Nephron (organoid): ENCODE measurements at regions not wholly inside any gene's neighbourhood (a gene's known extent, or its start where the extent isn't known, plus 50 kb on each side); places are given as distances from the start of the nearest gene placed in this dataset.
"Not testable (repeated sequence)": the region's sequence is repeated elsewhere in the genome, so short reads cannot be mapped to it uniquely, and the experiment has no call there.

Source experiments
- H3K27ac Mint-ChIP-seq, 3 experiments: 2 replicates each; pipeline ENCODE4 v1.8.0; 2020; ENCODE audit warnings: mixed read lengths in 3 of 3, mild to moderate bottlenecking in 2 of 3, moderate library complexity in 1 of 3
- H3K27me3 Mint-ChIP-seq: 2 replicates; pipeline ENCODE4 v1.8.0; 2021; ENCODE audit warnings: low read depth, mild to moderate bottlenecking, moderate library complexity, mixed read lengths
- H3K36me3 Mint-ChIP-seq: 2 replicates; pipeline ENCODE4 v1.8.0; 2020; ENCODE audit warnings: low read depth, mixed read lengths
- H3K4me1 Mint-ChIP-seq: 2 replicates; pipeline ENCODE4 v1.8.0; 2020; ENCODE audit warnings: mixed read lengths
- H3K4me3 Mint-ChIP-seq, 3 experiments: 2 replicates each; pipeline ENCODE4 v1.8.0; 2020; ENCODE audit warnings: mild to moderate bottlenecking in 3 of 3, mixed read lengths in 3 of 3, moderate library complexity in 2 of 3
- H3K9me3 Mint-ChIP-seq: 2 replicates; pipeline ENCODE4 v1.8.0; 2020; ENCODE audit warnings: mixed read lengths
- TF ChIP-seq, protein P1 (sequence below), 3 experiments: fragments of 200-600 bp; sonication (generic); IDR thresholded peaks; one replicate each; pipeline ENCODE4 v1.5.0; 2021; ENCODE audit warnings: antibody characterized with exemption in 3 of 3; ENCODE audit not compliant: unreplicated experiment in 3 of 3

DNA sequence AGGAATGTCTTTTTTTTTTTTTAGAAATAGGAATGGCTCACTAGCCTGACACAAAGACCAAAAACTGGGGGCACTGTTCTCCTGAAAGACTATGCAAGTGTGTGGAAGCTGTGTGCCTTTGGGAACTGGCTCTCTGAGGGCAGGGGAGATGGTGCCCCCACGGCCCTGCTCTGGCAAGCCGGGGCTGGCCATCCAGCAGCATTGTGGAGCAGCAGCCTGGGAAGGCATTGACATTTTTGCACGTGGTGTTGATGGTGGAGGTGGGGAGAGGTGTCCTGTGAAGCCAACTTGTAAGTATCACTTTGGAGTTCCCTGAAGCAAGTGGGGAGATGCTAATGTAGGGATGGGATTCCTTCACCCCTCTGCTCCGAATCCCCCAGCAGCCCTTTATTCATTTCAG lies 460.1 kb downstream of the RPS6KC1 start:
- Mint-ChIP-seq H3K27me3 (peaks cover 12% of the 10 kb centered on the region), H3K4me3 (no peak overlapping the region), H3K4me1 (no peaks in the 10 kb centered on the region), H3K9me3 (peaks cover 2% of the 10 kb centered on the region), H3K36me3 (no peaks in the 10 kb centered on the region), H3K27ac (no peak overlapping the region)
- TF ChIP-seq, protein P1, sequence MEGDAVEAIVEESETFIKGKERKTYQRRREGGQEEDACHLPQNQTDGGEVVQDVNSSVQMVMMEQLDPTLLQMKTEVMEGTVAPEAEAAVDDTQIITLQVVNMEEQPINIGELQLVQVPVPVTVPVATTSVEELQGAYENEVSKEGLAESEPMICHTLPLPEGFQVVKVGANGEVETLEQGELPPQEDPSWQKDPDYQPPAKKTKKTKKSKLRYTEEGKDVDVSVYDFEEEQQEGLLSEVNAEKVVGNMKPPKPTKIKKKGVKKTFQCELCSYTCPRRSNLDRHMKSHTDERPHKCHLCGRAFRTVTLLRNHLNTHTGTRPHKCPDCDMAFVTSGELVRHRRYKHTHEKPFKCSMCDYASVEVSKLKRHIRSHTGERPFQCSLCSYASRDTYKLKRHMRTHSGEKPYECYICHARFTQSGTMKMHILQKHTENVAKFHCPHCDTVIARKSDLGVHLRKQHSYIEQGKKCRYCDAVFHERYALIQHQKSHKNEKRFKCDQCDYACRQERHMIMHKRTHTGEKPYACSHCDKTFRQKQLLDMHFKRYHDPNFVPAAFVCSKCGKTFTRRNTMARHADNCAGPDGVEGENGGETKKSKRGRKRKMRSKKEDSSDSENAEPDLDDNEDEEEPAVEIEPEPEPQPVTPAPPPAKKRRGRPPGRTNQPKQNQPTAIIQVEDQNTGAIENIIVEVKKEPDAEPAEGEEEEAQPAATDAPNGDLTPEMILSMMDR (IDR thresholded peaks at IDR 0.05; ENCODE audit: unreplicated experiment in 3 of 3): no peak

DNA sequence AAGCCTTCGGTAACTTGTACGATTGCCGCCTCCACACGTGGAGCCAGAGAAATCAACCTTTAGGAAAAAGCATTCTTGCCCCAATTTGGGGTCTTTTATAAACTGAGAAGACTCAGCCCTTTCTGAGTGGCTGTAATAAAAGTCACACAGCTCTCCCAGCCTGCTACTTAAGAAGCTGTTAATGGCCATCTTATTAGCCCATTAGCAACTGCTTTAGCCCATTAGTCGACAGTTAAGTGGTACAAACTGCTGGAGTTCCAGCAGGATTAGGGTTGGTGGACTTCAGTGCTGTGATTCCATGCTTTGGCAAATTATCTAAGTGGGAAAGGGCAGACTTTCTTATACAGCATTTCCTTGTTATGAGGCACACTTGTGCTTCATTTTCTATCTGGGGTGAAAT lies 461.3 kb downstream of the RPS6KC1 start:
- Mint-ChIP-seq H3K27ac (no peak overlapping the region), H3K27me3 (peaks cover 12% of the 10 kb centered on the region), H3K9me3 (peaks cover 2% of the 10 kb centered on the region), H3K4me1 (no peaks in the 10 kb centered on the region), H3K4me3 (no peak overlapping the region), H3K36me3 (no peaks in the 10 kb centered on the region)
- TF ChIP-seq, protein P1 (IDR thresholded peaks at IDR 0.05; ENCODE audit: unreplicated experiment in 3 of 3): no peak

DNA sequence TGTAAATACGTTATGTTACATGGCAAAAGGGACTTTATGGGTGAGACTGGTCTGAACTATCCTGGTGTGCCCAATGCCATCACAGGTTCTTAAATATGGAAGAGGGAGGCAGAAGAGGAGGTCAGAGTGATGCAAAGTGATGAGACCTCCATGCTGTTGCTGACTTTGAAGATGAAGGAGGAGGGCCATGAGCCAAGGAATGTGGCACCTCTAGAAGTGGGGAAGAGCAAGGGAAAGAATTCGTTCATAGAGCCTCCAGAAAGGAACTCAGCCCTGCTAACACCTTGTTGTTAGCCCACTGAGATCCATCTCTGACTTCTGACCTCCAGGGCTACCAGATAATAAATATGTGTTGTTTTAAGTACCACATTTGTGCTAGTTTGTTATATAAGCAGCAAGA lies 462.0 kb downstream of the RPS6KC1 start:
- H3K9me3 Mint-ChIP-seq: peaks cover 2% of the 10 kb centered on the region
- no peak overlapping the region for H3K4me3 Mint-ChIP-seq
- no peaks in the 10 kb centered on the region for H3K36me3 Mint-ChIP-seq
- peaks cover 12% of the 10 kb centered on the region for H3K27me3 Mint-ChIP-seq
- H3K27ac Mint-ChIP-seq: no peak overlapping the region
- H3K4me1 Mint-ChIP-seq: no peaks in the 10 kb centered on the region
- TF ChIP-seq, protein P1 (IDR thresholded peaks at IDR 0.05; ENCODE audit: unreplicated experiment in 3 of 3): no peak

DNA sequence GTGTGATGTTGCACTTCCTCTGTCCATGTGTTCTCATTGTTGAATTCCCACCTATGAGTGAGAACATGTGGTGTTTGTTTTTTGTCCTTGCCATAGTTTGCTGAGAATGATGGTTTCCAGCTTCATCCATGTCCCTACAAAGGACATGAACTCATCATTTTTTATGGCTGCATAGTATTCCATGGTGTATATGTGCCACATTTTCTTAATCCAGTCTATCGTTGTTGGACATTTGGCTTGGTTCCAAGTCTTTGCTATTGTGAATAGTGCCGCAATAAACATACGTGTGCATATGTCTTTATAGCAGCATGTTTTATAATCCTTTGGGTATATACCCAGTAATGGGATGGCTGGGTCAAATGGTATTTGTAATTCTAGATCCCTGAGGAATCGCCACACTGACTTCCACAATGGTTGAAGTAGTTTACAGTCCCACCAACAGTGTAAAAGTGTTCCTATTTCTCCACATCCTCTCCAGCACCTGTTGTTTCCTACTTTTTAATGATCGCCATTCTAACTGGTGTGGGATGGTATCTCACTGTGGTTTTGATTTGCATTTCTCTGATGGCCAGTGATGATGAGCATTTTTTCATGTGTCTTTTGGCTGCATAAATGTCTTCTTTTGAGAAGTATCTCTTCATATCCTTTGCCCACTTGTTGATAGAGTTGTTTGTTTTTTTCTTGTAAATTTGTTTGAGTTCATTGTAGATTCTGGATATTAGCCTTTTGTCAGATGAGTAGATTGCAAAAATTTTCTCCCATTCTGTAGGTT lies 463.6 kb downstream of the RPS6KC1 start:
- not testable (repeated sequence) for H3K4me3 Mint-ChIP-seq, H3K4me1 Mint-ChIP-seq, H3K27ac Mint-ChIP-seq, H3K9me3 Mint-ChIP-seq, H3K36me3 Mint-ChIP-seq
- peaks cover 12% of the 10 kb centered on the region for H3K27me3 Mint-ChIP-seq

DNA sequence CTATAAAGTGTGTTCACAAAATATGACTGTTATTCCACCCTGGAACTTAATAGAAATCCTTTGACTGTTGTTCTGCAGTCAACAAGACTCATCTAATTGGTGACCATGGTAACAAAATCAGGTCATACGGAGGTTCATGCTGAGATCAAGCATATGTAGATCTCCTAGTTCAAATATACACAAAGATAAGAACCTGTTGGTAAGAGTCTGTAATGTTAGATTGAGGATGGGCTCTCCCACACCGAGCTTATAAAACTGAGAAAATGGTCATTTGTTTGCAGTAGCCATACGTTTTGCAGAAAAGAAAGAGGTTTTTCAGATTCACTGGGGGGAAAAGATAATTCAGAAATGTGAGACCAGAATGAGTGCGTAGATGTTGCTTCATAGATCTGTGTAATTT lies 468.1 kb downstream of the RPS6KC1 start:
- Mint-ChIP-seq H3K27me3 (peaks cover 4% of the 10 kb centered on the region), H3K4me1 (no peaks in the 10 kb centered on the region), H3K9me3 (peaks cover 14% of the 10 kb centered on the region), H3K4me3 (no peak overlapping the region), H3K27ac (no peak overlapping the region), H3K36me3 (no peaks in the 10 kb centered on the region)
- TF ChIP-seq, protein P1 (IDR thresholded peaks at IDR 0.05; ENCODE audit: unreplicated experiment in 3 of 3): no peak

DNA sequence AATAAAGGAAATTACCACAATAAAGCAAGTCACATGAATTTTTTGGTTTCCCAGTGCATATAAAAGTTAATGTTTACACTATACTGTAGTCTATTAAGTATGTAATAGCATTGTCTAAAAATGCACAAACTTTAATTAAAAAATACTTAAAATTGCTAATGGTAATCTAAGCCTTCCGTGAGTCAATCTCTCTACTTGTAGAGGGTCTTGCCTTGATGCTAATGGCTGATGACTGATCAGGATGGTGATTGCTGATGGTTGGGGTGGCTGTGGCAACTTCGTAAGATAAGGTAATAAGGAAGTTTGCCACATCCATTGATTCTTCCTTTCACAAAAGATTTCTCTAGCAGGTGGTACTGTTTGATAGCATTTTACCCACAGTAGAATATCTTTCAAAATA lies 466.6 kb upstream of the PROX1 start:
- Mint-ChIP-seq H3K27ac (no peak overlapping the region), H3K27me3 (peaks cover 4% of the 10 kb centered on the region), H3K4me1 (no peaks in the 10 kb centered on the region), H3K4me3 (no peak overlapping the region), H3K9me3 (peaks cover 12% of the 10 kb centered on the region), H3K36me3 (no peaks in the 10 kb centered on the region)
- TF ChIP-seq, protein P1 (IDR thresholded peaks at IDR 0.05; ENCODE audit: unreplicated experiment in 3 of 3): no peak
